Ramos (cell line): ENCODE measurements at regions not wholly inside any gene's neighbourhood (a gene's known extent, or its start where the extent isn't known, plus 50 kb on each side); places are given as distances from the start of the nearest gene placed in this dataset.
"Not testable (repeated sequence)": the region's sequence is repeated elsewhere in the genome, so short reads cannot be mapped to it uniquely, and the experiment has no call there.

Source experiments
- in situ Hi-C: fragments of 300-500 bp; cut with MboI; formaldehyde crosslinking; loops from one replicate; pipeline ENCODE4 v1.14.3; 2022; ENCODE audit warnings: low sequenced_read_pairs; ENCODE audit not compliant: unreplicated experiment

- in situ Hi-C loops, result no loop called here
Measured at GRCh38 chr12:38016602-38017001, 300.0 kb upstream of the ALG10B start.

DNA sequence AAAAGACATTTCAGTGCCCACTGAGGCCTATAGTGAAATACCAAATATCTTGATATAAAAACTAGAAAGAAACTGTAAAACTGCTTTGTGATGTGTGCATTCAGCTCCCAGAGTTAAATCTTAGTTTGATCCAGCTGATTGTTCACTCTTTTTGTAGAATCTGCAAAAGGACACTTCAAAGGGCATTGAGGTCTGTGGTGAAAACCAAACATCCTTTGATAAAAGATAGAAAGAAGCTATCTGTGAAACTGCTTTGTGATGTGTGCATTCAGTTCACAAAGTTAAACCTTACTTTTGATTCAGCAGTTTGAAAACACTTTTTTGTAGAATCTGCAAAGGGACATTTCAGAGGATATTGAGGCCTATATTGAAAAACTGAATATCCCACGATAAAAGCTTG lies 290.7 kb upstream of the ALG10B start:
- in situ Hi-C loops, result no loop called here

GRCh38 chr12:38053113-38053512 lies 263.5 kb upstream of the ALG10B start:
- in situ Hi-C loops, result no loop called here

GRCh38 chr12:38053655-38054464 lies 262.7 kb upstream of the ALG10B start:
- in situ Hi-C loops, result no loop called here

GRCh38 chr12:38056701-38057689 lies 259.6 kb upstream of the ALG10B start:
- in situ Hi-C loops, result no loop called here

DNA sequence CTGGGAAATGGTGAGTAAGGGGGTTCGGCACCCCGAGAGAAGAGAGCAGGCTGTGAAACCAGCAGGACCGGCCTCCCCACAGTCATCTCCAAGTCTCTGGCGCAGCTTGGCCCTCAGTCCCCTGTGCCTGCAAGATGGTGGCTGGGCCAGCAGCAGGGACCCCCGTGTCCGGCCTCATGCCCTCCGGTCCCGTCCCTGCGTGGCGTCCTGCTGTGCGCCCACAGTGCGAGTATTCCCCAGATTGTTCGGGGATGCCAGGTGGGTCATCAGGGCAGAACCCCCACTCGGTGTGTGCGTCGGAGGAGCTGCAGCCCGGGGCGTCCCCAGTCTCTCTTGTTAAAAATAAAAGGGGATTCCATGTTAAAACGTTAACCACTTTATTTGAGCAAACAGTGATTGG lies 216.9 kb upstream of the ALG10B start:
- in situ Hi-C loops, result no loop called here

GRCh38 chr12:38101753-38102152 lies 214.8 kb upstream of the ALG10B start:
- in situ Hi-C loops, result no loop called here

GRCh38 chr12:38102197-38102596 lies 214.4 kb upstream of the ALG10B start:
- in situ Hi-C loops, result no loop called here

GRCh38 chr12:38110026-38110699 lies 206.4 kb upstream of the ALG10B start:
- in situ Hi-C loops, result no loop called here

DNA sequence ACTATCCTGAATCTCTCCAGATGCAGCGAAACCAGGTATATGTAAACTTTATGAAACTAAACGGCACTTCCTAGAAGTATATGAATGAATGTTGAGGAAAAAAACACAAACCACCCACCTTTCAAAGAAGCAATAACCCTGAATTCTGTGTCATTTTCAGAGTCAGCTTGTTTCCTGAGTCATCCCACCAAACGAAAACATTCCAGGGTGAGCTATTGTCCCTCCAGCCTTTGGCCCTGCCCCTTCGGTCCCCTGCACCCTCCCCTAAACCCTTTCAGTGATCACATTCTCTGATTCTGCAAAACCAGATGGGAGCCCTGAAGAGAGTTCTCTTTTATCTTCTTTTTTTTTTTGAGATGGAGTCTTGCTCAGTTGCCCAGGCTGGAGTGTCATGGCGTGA lies 202.6 kb upstream of the ALG10B start:
- in situ Hi-C loops, result no loop called here

GRCh38 chr12:38116968-38117367 lies 199.6 kb upstream of the ALG10B start:
- in situ Hi-C loops, result no loop called here

DNA sequence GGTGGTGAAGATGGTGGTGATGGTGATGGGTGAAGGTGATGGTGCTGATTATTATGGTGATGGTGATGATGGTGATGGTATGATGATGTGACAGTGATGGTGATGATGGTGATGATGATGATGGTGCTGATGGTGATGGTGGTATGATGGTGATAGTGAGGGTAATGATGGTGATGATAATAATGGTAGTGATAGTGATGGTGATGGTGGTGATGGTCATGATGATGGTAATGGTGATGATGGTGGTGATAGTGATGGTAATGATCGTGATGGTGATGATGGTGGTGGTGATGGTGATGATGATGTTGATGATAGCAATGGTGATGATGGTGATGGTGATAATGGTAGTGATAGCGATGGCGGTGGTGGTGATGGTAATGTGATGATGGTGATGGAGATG lies 197.9 kb upstream of the ALG10B start:
- in situ Hi-C loops, result no loop called here

GRCh38 chr12:38120438-38120837 lies 196.1 kb upstream of the ALG10B start:
- in situ Hi-C loops, result no loop called here

DNA sequence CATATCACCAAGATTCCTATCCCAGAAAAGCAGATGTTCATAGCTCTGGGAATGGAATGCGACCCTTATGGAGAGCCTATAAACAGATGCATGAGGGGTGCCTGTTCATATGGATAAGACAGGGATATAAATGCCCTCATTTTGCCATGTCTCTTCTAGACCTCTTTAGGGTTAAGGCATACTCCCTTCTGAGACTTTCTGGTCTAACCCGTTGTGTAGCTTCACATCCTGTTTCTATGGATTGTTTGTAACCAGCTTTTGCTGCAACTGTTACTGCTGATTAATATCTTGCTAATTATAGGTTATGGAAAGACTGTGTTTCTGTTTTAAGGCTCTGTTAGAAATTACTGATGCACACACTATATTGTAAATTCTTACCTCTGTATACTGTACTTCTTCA lies 193.5 kb upstream of the ALG10B start:
- in situ Hi-C loops, result not testable (repeated sequence)

GRCh38 chr12:38123566-38124246 lies 192.9 kb upstream of the ALG10B start:
- in situ Hi-C loops, result no loop called here

DNA sequence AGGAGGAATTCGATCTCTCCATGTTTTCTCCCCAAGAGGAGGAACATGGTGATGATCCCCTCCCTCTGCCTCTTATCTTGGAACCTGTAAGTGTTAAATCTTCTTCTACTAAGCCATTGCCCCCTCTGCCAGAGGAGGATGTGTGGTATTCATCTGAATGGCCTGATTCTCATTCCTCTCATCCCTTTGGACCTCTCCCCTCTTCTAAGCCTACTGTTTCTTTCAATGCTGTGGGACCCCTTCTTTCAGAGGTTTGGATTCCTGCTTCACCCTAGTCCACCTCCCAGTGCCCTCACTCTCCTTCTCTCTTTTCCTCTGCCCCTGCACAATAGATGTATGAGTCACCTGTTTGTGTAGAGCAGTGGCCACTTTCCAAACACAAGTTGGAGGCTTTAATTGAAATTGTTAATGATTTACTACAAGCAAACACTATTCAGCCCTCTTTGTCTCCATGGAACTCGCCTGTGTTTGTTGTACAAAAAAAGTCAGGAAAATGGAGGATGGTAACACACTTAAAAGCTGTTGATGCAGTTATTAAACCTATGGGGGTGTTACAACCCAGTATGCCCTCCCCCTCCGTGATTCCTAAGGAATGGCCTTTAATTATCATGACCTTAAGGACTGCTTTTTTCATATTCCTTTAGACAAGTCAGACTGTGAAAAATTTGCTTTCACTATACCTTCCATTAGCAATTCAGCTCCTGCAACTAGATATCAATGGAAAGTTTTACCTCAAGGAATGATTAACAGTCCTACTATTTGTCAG lies 192.1 kb upstream of the ALG10B start:
- in situ Hi-C loops, result loop anchor here (25.0 kb wide), 2 partner anchors 488 to 988 kb away; no protein-coding TSS in a partner anchor

- in situ Hi-C loops, result loop anchor here (10.0 to 25.0 kb wide), 3 partner anchors 183 to 980 kb away; partner anchors contain the start of gene ALG10B
Measured at GRCh38 chr12:38132139-38132538, 184.4 kb upstream of the ALG10B start.

GRCh38 chr12:38137287-38137686 lies 179.3 kb upstream of the ALG10B start:
- in situ Hi-C loops, result loop anchor here (10.0 to 25.0 kb wide), 3 partner anchors 178 to 975 kb away; partner anchors contain the start of gene ALG10B

DNA sequence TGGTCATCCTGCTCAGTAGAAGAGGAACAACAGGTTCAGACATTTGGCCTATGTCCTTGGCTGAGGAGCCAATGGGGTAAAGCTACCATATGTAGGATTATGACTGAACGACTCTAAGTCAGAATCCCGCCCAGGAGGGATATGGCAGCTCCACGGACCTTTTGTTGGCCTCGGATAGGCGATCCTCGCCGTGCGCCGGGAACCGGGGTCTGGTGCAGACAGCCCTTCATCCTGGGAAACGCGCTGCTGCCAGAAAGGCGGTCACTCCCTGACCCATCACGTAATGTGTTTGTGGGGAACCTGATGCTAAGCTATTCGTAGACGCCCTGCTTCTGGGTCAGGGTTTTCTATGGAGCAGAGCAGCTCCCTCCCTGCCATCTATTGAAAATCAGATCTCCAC lies 178.9 kb upstream of the ALG10B start:
- in situ Hi-C loops, result loop anchor here (10.0 to 25.0 kb wide), 3 partner anchors 177 to 975 kb away; partner anchors contain the start of gene ALG10B
